ENCODE measurements at regions not wholly inside any gene's neighbourhood (a gene's known extent, or its start where the extent isn't known, plus 50 kb on each side); places are given as distances from the start of the nearest gene placed in this dataset.
A peak's percentile ranks its signal among the peaks of the same experiment; 100 is the strongest.

- peaks cover 5% of the 10 kb centered on the region for H3K4me1 ChIP-seq (ENCODE audit: control insufficient read depth, insufficient read depth, low read length)
Measured at GRCh38 chr10:44312401-44312800, 72.5 kb downstream of the CXCL12 start.

GRCh38 chr10:44311563-44312051 lies 73.3 kb downstream of the CXCL12 start:
- DNase-seq (ENCODE audit: low read depth) = no peak
- H3K27me3 ChIP-seq (replicated peaks; ENCODE audit: control insufficient read depth, insufficient read depth, low read length) = peaks cover 4% of the 10 kb centered on the region
- no peaks in the 10 kb centered on the region for H3K36me3 ChIP-seq (ENCODE audit: control insufficient read depth, insufficient read depth, low read length, severe bottlenecking)
- H3K4me1 ChIP-seq (ENCODE audit: control insufficient read depth, insufficient read depth, low read length) = peaks cover 7% of the 10 kb centered on the region
- H3K4me3 ChIP-seq (ENCODE audit: low read length) = no peak overlapping the region
- H3K9ac ChIP-seq (ENCODE audit: low read length) = no peak overlapping the region
- H3K9me3 ChIP-seq (ENCODE audit: control insufficient read depth, low read length) = no peaks in the 10 kb centered on the region

More at GRCh38 chr10:44312401-44312800, 72.5 kb downstream of the CXCL12 start:
- no peak overlapping the region for H3K9ac ChIP-seq (ENCODE audit: low read length)
- no peak overlapping the region for H3K4me3 ChIP-seq (ENCODE audit: low read length)
- peaks cover 4% of the 10 kb centered on the region for H3K27me3 ChIP-seq (replicated peaks; ENCODE audit: control insufficient read depth, insufficient read depth, low read length)
- DNase-seq (ENCODE audit: low read depth) = no peak
- no peaks in the 10 kb centered on the region for H3K36me3 ChIP-seq (ENCODE audit: control insufficient read depth, insufficient read depth, low read length, severe bottlenecking)
- no peaks in the 10 kb centered on the region for H3K9me3 ChIP-seq (ENCODE audit: control insufficient read depth, low read length)

- Histone ChIP-seq H3K27me3 (replicated peaks; ENCODE audit: control insufficient read depth, insufficient read depth, low read length) (peaks cover 4% of the 10 kb centered on the region), H3K36me3 (ENCODE audit: control insufficient read depth, insufficient read depth, low read length, severe bottlenecking) (no peaks in the 10 kb centered on the region), H3K9me3 (ENCODE audit: control insufficient read depth, low read length) (no peaks in the 10 kb centered on the region), H3K4me3 (ENCODE audit: low read length) (peak overlapping the region; percentile 54), H3K9ac (ENCODE audit: low read length) (peak overlapping the region; percentile 52), H3K4me1 (ENCODE audit: control insufficient read depth, insufficient read depth, low read length) (peaks cover 14% of the 10 kb centered on the region)
- DNase-seq (ENCODE audit: low read depth) = peak; percentile 86
Measured at GRCh38 chr10:44310762-44311562, 73.9 kb downstream of the CXCL12 start.

GRCh38 chr10:44309939-44310761 lies 74.7 kb downstream of the CXCL12 start:
- no peaks in the 10 kb centered on the region for H3K36me3 ChIP-seq (ENCODE audit: control insufficient read depth, insufficient read depth, low read length, severe bottlenecking)
- no peaks in the 10 kb centered on the region for H3K9me3 ChIP-seq (ENCODE audit: control insufficient read depth, low read length)
- no peak overlapping the region for H3K9ac ChIP-seq (ENCODE audit: low read length)
- H3K4me3 ChIP-seq (ENCODE audit: low read length) = no peak overlapping the region
- H3K27me3 ChIP-seq (replicated peaks; ENCODE audit: control insufficient read depth, insufficient read depth, low read length) = peaks cover 3% of the 10 kb centered on the region
- H3K4me1 ChIP-seq (ENCODE audit: control insufficient read depth, insufficient read depth, low read length) = peaks cover 16% of the 10 kb centered on the region
- no peak for DNase-seq (ENCODE audit: low read depth)

- no peaks in the 10 kb centered on the region for H3K9me3 ChIP-seq (ENCODE audit: control insufficient read depth, low read length)
- no peaks in the 10 kb centered on the region for H3K36me3 ChIP-seq (ENCODE audit: control insufficient read depth, insufficient read depth, low read length, severe bottlenecking)
- H3K4me1 ChIP-seq (ENCODE audit: control insufficient read depth, insufficient read depth, low read length) = peaks cover 16% of the 10 kb centered on the region
- no peak overlapping the region for H3K9ac ChIP-seq (ENCODE audit: low read length)
- no peaks in the 10 kb centered on the region for H3K27me3 ChIP-seq (replicated peaks; ENCODE audit: control insufficient read depth, insufficient read depth, low read length)
- DNase-seq (ENCODE audit: low read depth) = no peak
- no peak overlapping the region for H3K4me3 ChIP-seq (ENCODE audit: low read length)
Measured at GRCh38 chr10:44309361-44309760, 75.5 kb downstream of the CXCL12 start.

GRCh38 chr10:44308935-44309334 lies 76.0 kb downstream of the CXCL12 start:
- H3K9me3 ChIP-seq (ENCODE audit: control insufficient read depth, low read length) = no peaks in the 10 kb centered on the region
- peaks cover 16% of the 10 kb centered on the region for H3K4me1 ChIP-seq (ENCODE audit: control insufficient read depth, insufficient read depth, low read length)
- no peak overlapping the region for H3K9ac ChIP-seq (ENCODE audit: low read length)
- H3K4me3 ChIP-seq (ENCODE audit: low read length) = no peak overlapping the region
- H3K36me3 ChIP-seq (ENCODE audit: control insufficient read depth, insufficient read depth, low read length, severe bottlenecking) = no peaks in the 10 kb centered on the region
- no peaks in the 10 kb centered on the region for H3K27me3 ChIP-seq (replicated peaks; ENCODE audit: control insufficient read depth, insufficient read depth, low read length)
- no peak for DNase-seq (ENCODE audit: low read depth)

GRCh38 chr10:44307691-44308090 lies 77.2 kb downstream of the CXCL12 start:
- no peak for DNase-seq (ENCODE audit: low read depth)
- no peak overlapping the region for H3K4me3 ChIP-seq (ENCODE audit: low read length)
- H3K36me3 ChIP-seq (ENCODE audit: control insufficient read depth, insufficient read depth, low read length, severe bottlenecking) = no peaks in the 10 kb centered on the region
- H3K4me1 ChIP-seq (ENCODE audit: control insufficient read depth, insufficient read depth, low read length) = peaks cover 16% of the 10 kb centered on the region
- H3K9me3 ChIP-seq (ENCODE audit: control insufficient read depth, low read length) = no peaks in the 10 kb centered on the region
- H3K9ac ChIP-seq (ENCODE audit: low read length) = no peak overlapping the region
- H3K27me3 ChIP-seq (replicated peaks; ENCODE audit: control insufficient read depth, insufficient read depth, low read length) = no peaks in the 10 kb centered on the region

- peak; percentile 50 for DNase-seq (ENCODE audit: low read depth)
- Histone ChIP-seq H3K4me3 (ENCODE audit: low read length) (no peak overlapping the region), H3K9me3 (ENCODE audit: control insufficient read depth, low read length) (no peaks in the 10 kb centered on the region), H3K9ac (ENCODE audit: low read length) (no peak overlapping the region), H3K4me1 (ENCODE audit: control insufficient read depth, insufficient read depth, low read length) (peaks cover 16% of the 10 kb centered on the region), H3K27me3 (replicated peaks; ENCODE audit: control insufficient read depth, insufficient read depth, low read length) (no peaks in the 10 kb centered on the region), H3K36me3 (ENCODE audit: control insufficient read depth, insufficient read depth, low read length, severe bottlenecking) (no peaks in the 10 kb centered on the region)
Measured at GRCh38 chr10:44306762-44307161, 78.1 kb downstream of the CXCL12 start.

- DNase-seq (ENCODE audit: low read depth) = peak; percentile 84
- Histone ChIP-seq H3K36me3 (ENCODE audit: control insufficient read depth, insufficient read depth, low read length, severe bottlenecking) (no peaks in the 10 kb centered on the region), H3K9ac (ENCODE audit: low read length) (no peak overlapping the region), H3K9me3 (ENCODE audit: control insufficient read depth, low read length) (no peaks in the 10 kb centered on the region), H3K27me3 (replicated peaks; ENCODE audit: control insufficient read depth, insufficient read depth, low read length) (no peaks in the 10 kb centered on the region), H3K4me3 (ENCODE audit: low read length) (no peak overlapping the region), H3K4me1 (ENCODE audit: control insufficient read depth, insufficient read depth, low read length) (peaks cover 15% of the 10 kb centered on the region)
Measured at GRCh38 chr10:44306147-44306710, 78.7 kb downstream of the CXCL12 start.

- H3K36me3 ChIP-seq (ENCODE audit: control insufficient read depth, insufficient read depth, low read length, severe bottlenecking) = no peaks in the 10 kb centered on the region
- no peak overlapping the region for H3K4me3 ChIP-seq (ENCODE audit: low read length)
- no peaks in the 10 kb centered on the region for H3K9me3 ChIP-seq (ENCODE audit: control insufficient read depth, low read length)
- peak; percentile 8 for DNase-seq (ENCODE audit: low read depth)
- H3K9ac ChIP-seq (ENCODE audit: low read length) = no peak overlapping the region
- H3K27me3 ChIP-seq (replicated peaks; ENCODE audit: control insufficient read depth, insufficient read depth, low read length) = no peaks in the 10 kb centered on the region
- H3K4me1 ChIP-seq (ENCODE audit: control insufficient read depth, insufficient read depth, low read length) = peaks cover 20% of the 10 kb centered on the region
Measured at GRCh38 chr10:44301781-44302355, 83.0 kb downstream of the CXCL12 start.

Data from adipocyte (in vitro differentiated cells).